GM12873 (cell line): ENCODE measurements at regions not wholly inside any gene's neighbourhood (a gene's known extent, or its start where the extent isn't known, plus 50 kb on each side); places are given as distances from the start of the nearest gene placed in this dataset.

Experiments used
- TF ChIP-seq, protein P1 (sequence below): IDR thresholded peaks from 2 replicates; pipeline ENCODE4 v1.5.1; 2012; ENCODE audit warnings: low read depth, mild to moderate bottlenecking, moderate library complexity, low read length, control low read depth; ENCODE audit not compliant: insufficient read depth; ENCODE audit errors: missing control alignments

DNA sequence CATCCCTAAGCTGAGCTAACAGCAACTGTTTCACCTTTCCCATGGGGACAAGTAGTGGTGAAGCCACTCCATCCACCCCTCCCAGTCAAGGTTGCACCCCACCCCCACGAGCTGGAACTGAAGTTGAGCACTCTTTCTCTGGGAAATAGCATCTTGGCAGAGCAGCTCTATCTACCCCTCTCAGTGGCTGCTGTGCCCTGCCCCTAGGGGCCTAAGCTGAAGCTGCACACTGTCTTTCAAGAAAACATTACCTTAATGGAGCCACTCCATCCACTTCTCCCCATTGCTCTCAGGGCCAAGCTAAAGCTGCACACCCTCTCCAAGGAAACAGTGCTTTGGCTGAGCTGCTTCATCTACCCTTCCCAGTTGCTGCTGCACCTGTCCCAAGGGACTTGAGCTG lies 170.6 kb upstream of the CCDC196 start:
- TF ChIP-seq, protein P1, sequence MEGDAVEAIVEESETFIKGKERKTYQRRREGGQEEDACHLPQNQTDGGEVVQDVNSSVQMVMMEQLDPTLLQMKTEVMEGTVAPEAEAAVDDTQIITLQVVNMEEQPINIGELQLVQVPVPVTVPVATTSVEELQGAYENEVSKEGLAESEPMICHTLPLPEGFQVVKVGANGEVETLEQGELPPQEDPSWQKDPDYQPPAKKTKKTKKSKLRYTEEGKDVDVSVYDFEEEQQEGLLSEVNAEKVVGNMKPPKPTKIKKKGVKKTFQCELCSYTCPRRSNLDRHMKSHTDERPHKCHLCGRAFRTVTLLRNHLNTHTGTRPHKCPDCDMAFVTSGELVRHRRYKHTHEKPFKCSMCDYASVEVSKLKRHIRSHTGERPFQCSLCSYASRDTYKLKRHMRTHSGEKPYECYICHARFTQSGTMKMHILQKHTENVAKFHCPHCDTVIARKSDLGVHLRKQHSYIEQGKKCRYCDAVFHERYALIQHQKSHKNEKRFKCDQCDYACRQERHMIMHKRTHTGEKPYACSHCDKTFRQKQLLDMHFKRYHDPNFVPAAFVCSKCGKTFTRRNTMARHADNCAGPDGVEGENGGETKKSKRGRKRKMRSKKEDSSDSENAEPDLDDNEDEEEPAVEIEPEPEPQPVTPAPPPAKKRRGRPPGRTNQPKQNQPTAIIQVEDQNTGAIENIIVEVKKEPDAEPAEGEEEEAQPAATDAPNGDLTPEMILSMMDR, result peak; percentile 35

DNA sequence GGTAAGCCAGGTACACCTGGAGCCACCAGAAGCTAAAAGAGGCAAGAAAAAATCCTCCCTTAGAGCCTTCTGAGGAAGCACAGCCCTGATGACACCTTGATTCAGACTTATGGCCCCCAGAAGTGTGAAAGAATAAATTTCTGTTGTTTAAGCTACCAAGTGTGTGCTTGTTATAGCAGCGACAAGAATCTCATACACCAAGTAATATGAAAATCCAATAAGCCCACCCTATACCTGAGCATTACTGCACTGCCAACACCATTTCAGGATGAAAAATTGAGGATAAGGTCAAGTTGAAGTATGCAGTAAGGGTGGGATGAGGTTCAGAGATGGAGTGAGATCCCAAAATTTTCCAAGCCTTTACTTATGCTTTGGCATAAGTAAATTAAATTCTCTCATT lies 163.6 kb upstream of the CCDC196 start:
- TF ChIP-seq, protein P1, result no peak

DNA sequence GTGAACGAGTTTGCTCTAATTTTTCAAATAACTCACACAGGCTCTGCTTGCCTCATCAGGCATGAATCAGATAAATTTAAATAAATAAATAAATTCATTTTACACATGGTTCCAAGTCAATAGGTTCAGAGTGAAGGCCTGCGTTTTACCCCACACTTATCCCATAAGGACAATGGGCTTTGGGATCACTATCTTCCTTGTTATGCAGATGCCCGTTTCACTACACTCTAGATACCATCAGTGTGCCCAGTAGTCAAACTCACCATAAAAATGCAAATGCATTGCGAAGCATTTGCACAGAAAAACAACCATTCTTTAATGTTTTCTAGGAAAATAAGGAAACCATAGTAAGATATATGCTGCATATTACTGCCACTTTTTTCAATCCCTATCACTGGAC lies 155.9 kb upstream of the CCDC196 start:
- TF ChIP-seq, protein P1, result no peak

DNA sequence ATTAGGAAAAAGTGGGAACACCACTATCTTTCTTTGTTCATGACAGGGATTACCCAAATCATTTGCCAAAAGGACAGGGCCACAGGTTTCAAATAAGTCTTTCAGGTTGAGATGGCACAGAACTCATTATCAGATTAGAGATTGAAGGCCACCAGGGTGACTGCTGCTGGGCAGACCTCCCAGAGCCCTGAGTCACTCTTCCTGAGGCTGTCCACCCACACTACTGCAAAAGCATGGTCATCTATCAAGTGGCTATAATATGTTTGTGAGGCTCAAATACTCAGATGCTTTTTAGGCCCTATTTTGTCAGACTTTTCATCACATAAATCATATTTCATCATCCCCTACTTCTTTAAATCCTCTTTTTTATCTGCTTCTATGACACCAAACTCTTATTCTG lies 155.3 kb upstream of the CCDC196 start:
- TF ChIP-seq, protein P1, result no peak

DNA sequence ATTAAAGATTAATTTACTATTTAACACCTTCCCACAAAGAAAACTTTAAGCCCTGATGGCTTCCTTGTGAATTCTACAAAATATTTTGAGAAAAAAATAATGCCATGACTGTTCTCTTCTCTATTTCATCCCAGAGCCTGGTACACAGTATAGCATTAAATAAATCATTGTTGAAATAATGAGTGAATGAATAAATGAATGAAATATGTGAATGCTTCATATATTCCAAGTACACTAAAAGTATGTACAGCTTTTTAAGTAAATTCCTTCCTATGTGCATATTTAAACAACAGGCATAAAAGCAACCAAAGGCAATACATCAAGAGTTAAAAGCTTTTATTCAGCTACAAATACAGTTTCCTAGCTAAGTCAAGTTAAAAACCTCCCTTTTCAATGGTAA lies 144.9 kb upstream of the CCDC196 start:
- TF ChIP-seq, protein P1, result no peak

DNA sequence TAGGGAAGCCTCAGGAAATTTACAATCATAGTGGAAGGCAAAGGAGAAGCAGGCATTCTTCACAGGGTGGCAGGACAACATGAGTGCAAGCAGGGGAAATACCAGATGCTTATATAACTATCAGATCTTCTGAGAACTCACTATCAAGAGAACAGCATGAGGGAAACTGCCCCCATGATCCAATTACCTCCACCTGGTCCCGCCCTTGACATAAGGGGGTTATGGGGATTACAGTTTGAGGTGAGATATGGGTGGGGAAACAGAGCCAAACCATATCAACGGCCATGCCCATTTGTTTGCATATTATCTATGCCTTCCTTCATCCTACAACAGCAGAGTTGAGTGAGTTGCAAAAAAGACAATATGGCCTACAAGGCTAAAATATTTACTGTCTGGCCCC lies 140.2 kb upstream of the CCDC196 start:
- TF ChIP-seq, protein P1, result no peak

DNA sequence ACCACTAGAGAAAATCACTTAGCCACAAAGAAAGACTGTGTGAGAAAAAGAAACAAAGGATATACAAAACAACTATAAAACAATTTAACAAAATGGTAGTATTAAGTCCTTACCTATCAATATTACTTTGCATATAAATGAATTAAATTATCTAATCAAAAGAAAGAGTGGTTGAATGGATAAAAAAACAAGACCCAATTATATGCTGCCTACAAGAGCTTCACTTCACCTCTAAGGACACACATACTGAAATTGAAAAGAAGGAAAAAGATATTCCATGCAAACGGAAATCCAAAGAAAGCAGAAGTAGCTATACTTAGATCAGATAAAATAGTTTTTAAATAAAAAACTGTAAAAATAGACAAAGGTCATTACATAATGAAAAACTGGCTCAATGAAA lies 134.9 kb upstream of the CCDC196 start:
- TF ChIP-seq, protein P1, result no peak
